Naive B cell (primary cell): ENCODE measurements at regions not wholly inside any gene's neighbourhood (a gene's known extent, or its start where the extent isn't known, plus 50 kb on each side); places are given as distances from the start of the nearest gene placed in this dataset.

Experiments
- ATAC-seq, 2 donors: fragments of 150-1000 bp; cut with Tn5 transposase; 2 replicates each; pipeline ENCODE4 v1.10.0; 2021; ENCODE audit warnings: low read depth in 2 of 2, mild to moderate bottlenecking in 2 of 2, moderate library complexity in 2 of 2
- DNase-seq: peaks from one replicate; pipeline ENCODE4 v3.0.0; 2022
- H3K27ac Mint-ChIP-seq, 6 donors: one replicate each; pipeline ENCODE4 v1.8.0; 2020 to 2022; ENCODE audit warnings: mild to moderate bottlenecking in 6 of 6, mixed read lengths in 6 of 6, moderate library complexity in 5 of 6, inconsistent platforms in 2 of 6
- H3K27me3 Mint-ChIP-seq, 3 donors: one replicate each; pipeline ENCODE4 v1.8.0; 2021 to 2022; ENCODE audit warnings: mixed read lengths in 3 of 3, mild to moderate bottlenecking in 1 of 3
- H3K36me3 Mint-ChIP-seq, 2 donors: one replicate each; pipeline ENCODE4 v1.8.0; 2020 to 2022; ENCODE audit warnings: mixed read lengths in 2 of 2, inconsistent platforms in 1 of 2, mild to moderate bottlenecking in 1 of 2
- H3K4me1 Mint-ChIP-seq, 3 donors: one replicate each; pipeline ENCODE4 v1.8.0; 2020 to 2022; ENCODE audit warnings: mixed read lengths in 3 of 3, inconsistent platforms in 1 of 3, mild to moderate bottlenecking in 1 of 3, moderate library complexity in 1 of 3
- H3K4me3 Mint-ChIP-seq, 8 donors: one replicate each; pipeline ENCODE4 v1.8.0; 2020 to 2022; ENCODE audit warnings: mild to moderate bottlenecking in 8 of 8, mixed read lengths in 8 of 8, moderate library complexity in 8 of 8, inconsistent platforms in 2 of 8
- H3K9me3 Mint-ChIP-seq, 7 donors: one replicate each; pipeline ENCODE4 v1.8.0; 2020 to 2022; ENCODE audit warnings: mixed read lengths in 7 of 7, mild to moderate bottlenecking in 5 of 7, inconsistent platforms in 2 of 7, moderate library complexity in 1 of 7

DNA sequence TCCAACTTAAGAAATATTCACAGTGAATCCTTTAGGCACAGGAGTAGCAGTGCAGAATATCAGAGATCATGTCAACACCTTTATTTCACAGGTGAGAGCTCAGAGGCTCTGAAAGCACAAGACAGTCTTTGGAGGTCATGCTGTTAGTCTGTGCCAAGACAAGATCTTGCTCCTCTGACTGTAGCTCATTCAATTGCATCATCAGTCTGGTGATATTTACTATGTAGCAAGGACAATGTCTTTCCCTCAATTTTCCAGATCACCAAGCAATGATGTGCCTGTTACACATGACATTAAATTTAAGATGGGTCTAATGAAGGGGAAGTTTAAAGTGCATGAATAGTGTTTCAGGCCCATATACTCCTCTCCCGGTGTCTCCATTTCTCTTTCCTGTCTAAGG lies 277.5 kb downstream of the IL15 start:
- H3K27me3 Mint-ChIP-seq, result peaks cover 0 to 4% (median 0%) of the 10 kb centered on the region in 3 donors
- H3K4me1 Mint-ChIP-seq, result no peaks in the 10 kb centered on the region
- no peaks in the 10 kb centered on the region for H3K36me3 Mint-ChIP-seq
- H3K27ac Mint-ChIP-seq, result no peak overlapping the region
- no peak for DNase-seq
- no peak overlapping the region for H3K4me3 Mint-ChIP-seq
- no peaks in the 10 kb centered on the region for H3K9me3 Mint-ChIP-seq
- no peak for ATAC-seq

DNA sequence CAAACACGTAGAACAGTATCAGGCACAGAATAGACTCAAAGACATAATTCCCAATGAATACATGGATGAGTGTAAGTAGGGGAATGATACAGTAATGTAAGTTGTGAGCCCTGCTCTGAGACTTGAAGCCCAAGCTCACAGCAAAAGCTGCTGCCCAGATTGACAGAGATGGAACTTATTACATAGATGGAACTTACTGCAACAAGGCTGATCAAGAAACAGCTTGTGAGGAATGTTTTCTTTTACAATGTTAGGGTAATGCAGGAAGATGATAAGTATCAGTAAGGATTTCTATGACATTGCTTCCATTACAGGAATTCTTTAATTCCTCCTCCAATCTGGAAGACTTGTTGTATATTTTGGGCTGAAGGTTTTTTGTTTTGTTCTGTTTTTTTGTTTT lies 278.4 kb downstream of the IL15 start:
- Mint-ChIP-seq H3K4me3 (no peak overlapping the region), H3K9me3 (no peaks in the 10 kb centered on the region), H3K4me1 (no peaks in the 10 kb centered on the region), H3K36me3 (no peaks in the 10 kb centered on the region), H3K27ac (no peak overlapping the region), H3K27me3 (peaks cover 0 to 4% (median 0%) of the 10 kb centered on the region in 3 donors)
- no peak for ATAC-seq
- no peak for DNase-seq

DNA sequence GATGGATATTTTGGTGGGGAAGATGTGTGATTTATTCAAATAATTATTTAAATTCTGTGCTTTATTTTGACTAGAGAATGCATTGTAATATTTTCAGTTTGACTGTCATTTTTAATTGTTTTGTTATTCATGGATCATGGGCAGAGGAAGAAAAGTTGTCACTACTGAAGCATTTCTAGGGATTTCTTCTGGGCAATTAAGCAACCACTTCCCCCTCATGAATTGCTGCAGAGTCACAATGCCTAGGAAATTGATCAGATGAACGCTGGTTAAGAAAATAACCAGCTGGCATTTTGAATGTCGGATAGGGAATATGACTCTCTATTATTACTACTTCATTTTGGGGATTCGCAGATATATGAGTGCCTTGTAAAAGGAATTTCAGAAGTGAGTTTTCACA lies 283.3 kb downstream of the IL15 start:
- Mint-ChIP-seq H3K9me3 (peaks cover 0 to 4% (median 0%) of the 10 kb centered on the region in 7 donors), H3K4me1 (no peaks in the 10 kb centered on the region), H3K4me3 (no peak overlapping the region), H3K27me3 (peaks cover 0 to 4% (median 0%) of the 10 kb centered on the region in 3 donors), H3K27ac (no peak overlapping the region), H3K36me3 (no peaks in the 10 kb centered on the region)
- DNase-seq (no peak), ATAC-seq (no peak)

DNA sequence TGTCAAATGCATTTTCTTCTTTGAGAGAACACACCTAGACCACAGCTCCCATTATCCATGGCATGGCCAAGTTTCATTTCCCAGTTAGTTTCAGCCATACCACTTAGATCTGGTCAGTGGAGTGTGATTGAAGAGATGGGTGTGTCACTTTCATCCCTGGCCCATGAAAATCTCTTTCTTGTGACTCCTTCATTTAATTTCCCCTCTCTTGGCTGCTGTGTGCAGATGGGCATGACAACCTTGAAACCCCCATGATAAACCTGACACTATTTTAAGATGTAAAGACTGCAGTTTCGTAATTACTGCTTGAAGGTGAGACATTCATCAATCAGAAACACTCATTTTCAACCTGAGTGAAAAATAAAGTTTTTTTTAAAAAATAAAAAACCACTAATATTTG lies 284.9 kb downstream of the IL15 start:
- Mint-ChIP-seq H3K36me3 (no peaks in the 10 kb centered on the region), H3K9me3 (peaks cover 0 to 4% (median 0%) of the 10 kb centered on the region in 7 donors), H3K4me1 (no peaks in the 10 kb centered on the region), H3K4me3 (no peak overlapping the region), H3K27me3 (peaks cover 0 to 4% (median 0%) of the 10 kb centered on the region in 3 donors), H3K27ac (no peak overlapping the region)
- ATAC-seq (no peak), DNase-seq (no peak)

DNA sequence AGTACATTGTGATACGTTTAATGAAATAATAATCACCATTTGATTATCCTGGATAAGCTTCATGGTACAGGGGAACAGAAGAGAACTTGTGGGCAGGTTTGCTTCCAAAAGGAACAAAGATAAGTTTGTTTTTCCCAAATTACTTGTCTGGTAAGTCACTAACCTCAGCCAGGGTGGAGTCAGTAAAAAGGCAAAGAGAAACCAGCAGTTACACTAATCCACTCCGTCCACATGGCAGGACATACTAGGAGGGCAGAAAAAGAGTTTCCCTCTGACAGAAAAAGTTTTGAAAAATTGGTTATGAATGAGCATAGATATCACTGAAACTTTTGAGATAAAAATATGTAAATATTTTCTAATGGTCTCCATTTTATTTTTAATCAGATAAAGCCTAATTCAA lies 285.9 kb downstream of the IL15 start:
- H3K4me1 Mint-ChIP-seq, result no peaks in the 10 kb centered on the region
- H3K27ac Mint-ChIP-seq, result no peak overlapping the region
- DNase-seq, result no peak
- H3K4me3 Mint-ChIP-seq, result no peak overlapping the region
- H3K9me3 Mint-ChIP-seq, result peaks cover 0 to 4% (median 0%) of the 10 kb centered on the region in 7 donors
- H3K27me3 Mint-ChIP-seq, result peaks cover 0 to 4% (median 0%) of the 10 kb centered on the region in 3 donors
- ATAC-seq, result no peak
- no peaks in the 10 kb centered on the region for H3K36me3 Mint-ChIP-seq

DNA sequence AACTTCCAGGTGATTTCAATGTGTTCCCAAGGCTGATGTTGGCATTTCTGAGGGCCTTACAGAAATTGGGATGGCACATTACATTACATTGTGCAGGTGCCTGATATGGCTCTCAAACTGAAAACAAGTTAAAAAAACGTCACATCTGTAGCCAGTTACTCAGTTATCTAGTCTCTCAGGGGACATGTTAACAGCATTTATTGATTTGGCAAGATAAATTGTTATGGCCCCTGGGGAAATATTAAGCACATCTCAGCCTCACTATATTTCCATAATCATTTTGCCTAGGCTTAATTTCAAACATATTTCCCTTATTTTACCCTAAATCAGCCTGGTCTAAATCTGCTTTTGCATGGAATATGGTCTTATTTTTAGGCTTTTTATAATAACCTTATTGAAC lies 290.0 kb downstream of the IL15 start:
- DNase-seq, result no peak
- no peaks in the 10 kb centered on the region for H3K36me3 Mint-ChIP-seq
- H3K27me3 Mint-ChIP-seq, result no peaks in the 10 kb centered on the region
- no peak for ATAC-seq
- H3K4me1 Mint-ChIP-seq, result no peaks in the 10 kb centered on the region
- H3K9me3 Mint-ChIP-seq, result peaks cover 0 to 4% (median 0%) of the 10 kb centered on the region in 7 donors
- H3K27ac Mint-ChIP-seq, result no peak overlapping the region
- no peak overlapping the region for H3K4me3 Mint-ChIP-seq

DNA sequence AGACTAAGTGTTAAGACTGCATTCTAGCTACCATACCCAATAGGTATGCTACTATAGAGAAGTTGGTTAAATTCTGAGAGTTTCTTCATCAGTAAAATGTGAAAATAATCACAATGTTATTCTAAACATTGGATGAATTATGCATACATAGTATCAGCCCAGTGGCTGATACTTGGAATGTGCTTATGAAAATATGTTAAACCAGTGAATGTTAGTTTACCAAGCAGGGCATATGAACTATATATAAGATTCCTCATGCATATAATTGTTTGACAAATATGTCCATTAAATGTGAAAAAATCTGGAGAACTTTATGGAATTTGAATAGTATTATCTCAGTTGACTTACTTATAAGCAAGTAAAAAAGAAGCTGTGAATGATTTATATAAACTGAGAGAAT lies 296.1 kb downstream of the IL15 start:
- Mint-ChIP-seq H3K27me3 (no peaks in the 10 kb centered on the region), H3K4me1 (no peaks in the 10 kb centered on the region), H3K9me3 (peaks cover 0 to 12% (median 4%) of the 10 kb centered on the region in 7 donors), H3K27ac (no peak overlapping the region), H3K36me3 (no peaks in the 10 kb centered on the region), H3K4me3 (no peak overlapping the region)
- no peak for ATAC-seq
- DNase-seq, result no peak

DNA sequence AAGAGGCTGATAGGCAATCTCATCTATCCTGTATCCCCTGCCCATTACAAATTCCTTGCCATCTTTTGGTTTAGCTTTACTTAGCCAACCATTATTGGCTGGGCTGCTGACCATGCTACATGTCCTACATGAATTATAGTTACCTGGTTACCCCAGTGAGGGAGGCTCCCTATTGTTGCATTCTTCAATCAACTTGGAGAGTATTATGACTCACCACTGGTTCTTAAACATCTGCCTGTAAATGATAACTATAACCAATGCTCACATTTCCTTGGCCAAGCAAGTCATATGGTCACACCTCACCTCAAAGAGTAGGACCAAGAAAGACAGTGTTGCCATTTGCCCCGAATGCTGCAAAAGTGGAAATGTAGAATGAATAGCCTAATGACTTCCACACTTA lies 297.6 kb downstream of the IL15 start:
- no peak overlapping the region for H3K4me3 Mint-ChIP-seq
- H3K36me3 Mint-ChIP-seq, result no peaks in the 10 kb centered on the region
- H3K4me1 Mint-ChIP-seq, result no peaks in the 10 kb centered on the region
- H3K27me3 Mint-ChIP-seq, result no peaks in the 10 kb centered on the region
- H3K27ac Mint-ChIP-seq, result no peak overlapping the region
- H3K9me3 Mint-ChIP-seq, result peaks cover 0 to 26% (median 16%) of the 10 kb centered on the region in 7 donors
- no peak for DNase-seq
- no peak for ATAC-seq

DNA sequence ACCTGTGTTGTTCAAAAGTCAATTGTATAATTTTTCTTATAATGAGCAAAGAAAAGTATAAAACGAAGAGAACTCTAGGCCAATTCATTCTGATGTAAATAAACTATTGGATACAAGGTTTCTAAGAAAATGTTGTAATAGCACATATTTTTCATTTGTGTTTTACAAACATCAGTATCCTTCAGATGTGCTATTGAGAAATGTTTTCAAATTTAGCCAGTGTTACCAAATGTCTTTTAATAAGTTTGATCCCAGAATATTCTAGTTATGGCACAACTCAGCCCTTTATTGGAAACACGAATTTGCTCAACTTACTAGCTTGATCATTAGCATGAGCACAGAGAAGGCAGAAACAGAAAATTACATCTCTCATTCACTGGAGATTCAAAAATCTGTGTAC lies 319.3 kb downstream of the IL15 start:
- H3K36me3 Mint-ChIP-seq, result no peaks in the 10 kb centered on the region
- no peak overlapping the region for H3K4me3 Mint-ChIP-seq
- H3K27ac Mint-ChIP-seq, result no peak overlapping the region

DNA sequence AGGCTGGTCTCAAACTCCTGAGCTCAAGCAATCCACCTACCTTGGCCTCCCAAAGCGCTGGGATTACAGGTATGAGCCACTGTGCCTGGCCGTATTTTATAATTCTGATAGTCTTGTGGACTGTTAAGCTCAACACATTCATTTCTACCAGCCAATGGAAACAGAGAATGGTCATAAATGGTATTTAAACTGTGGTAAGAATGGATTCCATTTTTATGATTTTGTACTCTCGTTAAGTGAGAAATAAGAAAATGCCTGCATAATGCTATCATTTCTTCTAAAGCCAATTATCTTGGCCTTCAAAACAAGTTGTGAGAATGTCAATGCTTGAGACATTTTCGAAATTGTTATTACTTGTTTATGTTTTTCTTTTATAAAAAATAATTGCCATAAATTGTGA lies 321.0 kb downstream of the IL15 start:
- H3K4me1 Mint-ChIP-seq, result no peaks in the 10 kb centered on the region
- no peak for ATAC-seq

More for the DNA sequence above, 319.3 kb downstream of the IL15 start:
- H3K4me1 Mint-ChIP-seq, result no peaks in the 10 kb centered on the region
- ATAC-seq (no peak), DNase-seq (no peak)
- peaks cover 0 to 4% (median 0%) of the 10 kb centered on the region in 7 donors for H3K9me3 Mint-ChIP-seq
- no peaks in the 10 kb centered on the region for H3K27me3 Mint-ChIP-seq

DNA sequence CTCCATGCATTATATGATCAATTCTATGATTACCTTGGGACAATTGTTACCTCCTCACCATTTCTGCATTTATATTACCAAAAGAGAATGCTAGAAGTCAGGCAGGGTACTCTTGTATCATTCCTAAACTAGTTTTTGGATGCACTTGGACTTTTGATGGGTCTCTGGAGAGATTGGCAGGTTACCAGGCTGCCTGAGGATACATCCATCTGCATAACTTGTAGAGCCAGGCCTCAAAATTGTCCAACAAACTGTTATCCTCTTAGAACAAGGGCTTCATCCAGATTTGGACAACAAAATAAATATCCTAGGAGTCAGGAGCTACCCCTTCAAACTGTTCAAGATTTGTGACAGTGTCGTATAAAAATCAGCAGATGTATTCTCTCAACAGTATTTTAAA lies 326.1 kb downstream of the IL15 start:
- Mint-ChIP-seq H3K27me3 (no peaks in the 10 kb centered on the region), H3K36me3 (no peaks in the 10 kb centered on the region), H3K4me3 (no peak overlapping the region), H3K27ac (no peak overlapping the region), H3K4me1 (no peaks in the 10 kb centered on the region), H3K9me3 (peaks cover 0 to 13% (median 5%) of the 10 kb centered on the region in 7 donors)
- ATAC-seq (no peak), DNase-seq (no peak)

More for the DNA sequence above, 321.0 kb downstream of the IL15 start:
- Mint-ChIP-seq H3K36me3 (no peaks in the 10 kb centered on the region), H3K27me3 (no peaks in the 10 kb centered on the region), H3K9me3 (peaks cover 0 to 2% (median 0%) of the 10 kb centered on the region in 7 donors), H3K27ac (no peak overlapping the region), H3K4me3 (no peak overlapping the region)
- no peak for DNase-seq

DNA sequence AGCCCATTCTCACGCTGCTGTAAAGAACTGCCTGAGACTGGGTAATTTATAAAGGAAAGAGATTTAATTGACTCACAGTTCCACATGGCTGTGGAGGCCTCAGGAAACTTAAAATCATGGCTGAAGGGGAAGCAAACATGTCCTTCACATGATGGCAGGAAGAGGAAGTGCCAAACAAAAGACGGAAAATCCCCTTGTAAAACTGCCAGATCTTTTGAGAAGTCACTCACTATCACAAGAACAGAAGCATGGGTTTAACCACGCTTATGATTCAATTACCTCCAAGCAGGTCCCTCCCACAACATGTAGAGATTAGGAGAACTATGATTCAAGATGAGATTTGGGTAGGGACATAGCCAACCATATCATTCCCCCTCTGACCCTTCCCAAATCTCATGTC lies 335.5 kb downstream of the IL15 start:
- no peak for ATAC-seq
- no peak for DNase-seq
- H3K9me3 Mint-ChIP-seq, result peaks cover 10 to 28% (median 13%) of the 10 kb centered on the region in 7 donors

DNA sequence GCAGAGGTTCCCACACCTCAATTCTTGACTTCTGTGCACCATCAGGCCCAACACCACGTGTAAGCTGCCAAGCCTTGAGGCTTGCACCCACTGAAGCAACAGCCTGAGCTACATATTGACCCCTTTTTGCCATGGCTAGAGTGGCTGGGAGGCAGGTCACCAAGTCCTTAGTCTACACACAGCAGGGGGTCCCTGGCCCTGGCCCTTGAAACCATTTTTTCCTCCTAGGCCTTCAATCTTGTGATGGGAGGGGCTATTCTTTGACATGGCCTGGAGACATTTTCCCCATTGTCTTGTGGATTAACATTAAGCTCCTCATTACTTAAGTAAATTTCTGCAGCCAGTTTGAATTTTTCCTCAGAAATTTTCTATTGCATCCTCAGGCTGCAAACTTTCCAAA lies 336.6 kb downstream of the IL15 start:
- Mint-ChIP-seq H3K27me3 (no peaks in the 10 kb centered on the region), H3K36me3 (no peaks in the 10 kb centered on the region), H3K4me1 (no peaks in the 10 kb centered on the region), H3K27ac (peak overlapping the region in 1 of 6 donors; percentile 61), H3K4me3 (no peak overlapping the region), H3K9me3 (peaks cover 6 to 21% (median 9%) of the 10 kb centered on the region in 7 donors)
- no peak for DNase-seq
- no peak for ATAC-seq

More for the DNA sequence above, 335.5 kb downstream of the IL15 start:
- H3K4me3 Mint-ChIP-seq, result no peak overlapping the region
- H3K4me1 Mint-ChIP-seq, result no peaks in the 10 kb centered on the region
- no peaks in the 10 kb centered on the region for H3K27me3 Mint-ChIP-seq
- H3K27ac Mint-ChIP-seq, result no peak overlapping the region
- no peaks in the 10 kb centered on the region for H3K36me3 Mint-ChIP-seq
